Thoracic aorta (tissue), 2 donors: ENCODE measurements at regions not wholly inside any gene's neighbourhood (a gene's known extent, or its start where the extent isn't known, plus 50 kb on each side); places are given as distances from the start of the nearest gene placed in this dataset.

ENCODE experiments used
- ATAC-seq: fragments of 150-250 bp; one replicate; pipeline ENCODE4 v1.8.0; 2017; ENCODE audit warnings: low read depth; ENCODE audit not compliant: insufficient number of reproducible peaks, low FRiP score
- DNase-seq: peaks from one replicate; pipeline ENCODE4 v3.0.0-alpha.2; 2020; ENCODE audit warnings: low spot score
- H3K27ac ChIP-seq, 2 donors: fragments of 200-600 bp; sonication (generic); 1 replicate in 1 of 2; 2 replicates in 1 of 2; pipeline ENCODE4 v1.5.1; 2016; ENCODE audit warnings: mild to moderate bottlenecking in 2 of 2, moderate library complexity in 2 of 2
- H3K27me3 ChIP-seq: fragments of 200-600 bp; sonication (generic); replicated peaks from 2 replicates; pipeline ENCODE4 v1.6.0; 2016; ENCODE audit warnings: mild to moderate bottlenecking; ENCODE audit not compliant: insufficient read depth
- H3K36me3 ChIP-seq: fragments of 200-600 bp; sonication (generic); one replicate; pipeline ENCODE4 v1.5.1; 2016
- H3K4me1 ChIP-seq, 2 donors: fragments of 200-600 bp; sonication (generic); 1 replicate in 1 of 2; 2 replicates in 1 of 2; pipeline versions ENCODE4 v1.5.1 to v1.6.0; 2016; ENCODE audit warnings: low read depth in 2 of 2, mild to moderate bottlenecking in 1 of 2; ENCODE audit not compliant: control insufficient read depth in 1 of 2
- H3K4me3 ChIP-seq: fragments of 200-600 bp; sonication (generic); 2 replicates; pipeline ENCODE4 v1.5.1; 2016; ENCODE audit warnings: mild to moderate bottlenecking
- H3K9me3 ChIP-seq: fragments of 200-600 bp; sonication (generic); 2 replicates; pipeline ENCODE4 v1.5.1; 2016
- TF ChIP-seq, protein P1 (sequence below): fragments of 200-600 bp; sonication (generic); IDR thresholded peaks from one replicate; pipeline ENCODE4 v1.5.1; 2019; ENCODE audit warnings: antibody characterized with exemption

GRCh38 chr5:53277491-53277890 is 167.9 kb upstream of the MOCS2 start:
- ATAC-seq = no peak
- H3K27ac ChIP-seq = no peak overlapping the region
- no peak overlapping the region for H3K4me3 ChIP-seq
- H3K4me1 ChIP-seq = no peaks in the 10 kb centered on the region
- no peaks in the 10 kb centered on the region for H3K9me3 ChIP-seq
- H3K36me3 ChIP-seq = no peaks in the 10 kb centered on the region
- H3K27me3 ChIP-seq = no peaks in the 10 kb centered on the region
- DNase-seq = no peak
- TF ChIP-seq, protein P1, sequence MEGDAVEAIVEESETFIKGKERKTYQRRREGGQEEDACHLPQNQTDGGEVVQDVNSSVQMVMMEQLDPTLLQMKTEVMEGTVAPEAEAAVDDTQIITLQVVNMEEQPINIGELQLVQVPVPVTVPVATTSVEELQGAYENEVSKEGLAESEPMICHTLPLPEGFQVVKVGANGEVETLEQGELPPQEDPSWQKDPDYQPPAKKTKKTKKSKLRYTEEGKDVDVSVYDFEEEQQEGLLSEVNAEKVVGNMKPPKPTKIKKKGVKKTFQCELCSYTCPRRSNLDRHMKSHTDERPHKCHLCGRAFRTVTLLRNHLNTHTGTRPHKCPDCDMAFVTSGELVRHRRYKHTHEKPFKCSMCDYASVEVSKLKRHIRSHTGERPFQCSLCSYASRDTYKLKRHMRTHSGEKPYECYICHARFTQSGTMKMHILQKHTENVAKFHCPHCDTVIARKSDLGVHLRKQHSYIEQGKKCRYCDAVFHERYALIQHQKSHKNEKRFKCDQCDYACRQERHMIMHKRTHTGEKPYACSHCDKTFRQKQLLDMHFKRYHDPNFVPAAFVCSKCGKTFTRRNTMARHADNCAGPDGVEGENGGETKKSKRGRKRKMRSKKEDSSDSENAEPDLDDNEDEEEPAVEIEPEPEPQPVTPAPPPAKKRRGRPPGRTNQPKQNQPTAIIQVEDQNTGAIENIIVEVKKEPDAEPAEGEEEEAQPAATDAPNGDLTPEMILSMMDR = no peak

DNA sequence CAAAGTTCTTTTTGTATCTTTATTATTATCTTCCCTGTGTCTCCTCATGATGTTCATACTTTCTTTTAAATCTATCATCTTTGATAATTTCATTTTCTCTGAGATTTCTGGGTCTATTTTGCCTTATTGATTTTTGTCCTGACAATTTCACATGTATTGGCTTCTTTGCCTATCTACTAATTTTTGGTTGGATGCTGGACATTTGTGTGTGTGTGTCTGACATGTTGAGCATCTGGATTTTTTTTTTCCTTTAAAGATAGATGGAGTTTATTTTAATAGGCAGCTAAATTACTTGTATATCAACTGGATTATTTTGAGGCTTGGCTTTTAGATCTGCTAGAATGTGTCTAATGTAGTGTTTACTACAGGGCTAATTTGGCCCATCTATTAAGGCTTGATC is 178.0 kb upstream of the MOCS2 start:
- no peak overlapping the region for H3K27ac ChIP-seq
- ATAC-seq (no peak), DNase-seq (no peak)
- no peak overlapping the region for H3K4me3 ChIP-seq
- H3K36me3 ChIP-seq = no peaks in the 10 kb centered on the region
- TF ChIP-seq, protein P1 = no peak
- no peaks in the 10 kb centered on the region for H3K4me1 ChIP-seq
- peaks cover 8% of the 10 kb centered on the region for H3K9me3 ChIP-seq
- H3K27me3 ChIP-seq = no peaks in the 10 kb centered on the region

- no peak overlapping the region for H3K4me3 ChIP-seq
- H3K4me1 ChIP-seq = no peaks in the 10 kb centered on the region
- no peaks in the 10 kb centered on the region for H3K27me3 ChIP-seq
- H3K9me3 ChIP-seq = peaks cover 8% of the 10 kb centered on the region
- H3K36me3 ChIP-seq = no peaks in the 10 kb centered on the region
- TF ChIP-seq, protein P1 = no peak
- H3K27ac ChIP-seq = no peak overlapping the region
- no peak for ATAC-seq
- DNase-seq = no peak
These were observed 179.0 kb upstream of the MOCS2 start for GRCh38 chr5:53288511-53288910.

DNA sequence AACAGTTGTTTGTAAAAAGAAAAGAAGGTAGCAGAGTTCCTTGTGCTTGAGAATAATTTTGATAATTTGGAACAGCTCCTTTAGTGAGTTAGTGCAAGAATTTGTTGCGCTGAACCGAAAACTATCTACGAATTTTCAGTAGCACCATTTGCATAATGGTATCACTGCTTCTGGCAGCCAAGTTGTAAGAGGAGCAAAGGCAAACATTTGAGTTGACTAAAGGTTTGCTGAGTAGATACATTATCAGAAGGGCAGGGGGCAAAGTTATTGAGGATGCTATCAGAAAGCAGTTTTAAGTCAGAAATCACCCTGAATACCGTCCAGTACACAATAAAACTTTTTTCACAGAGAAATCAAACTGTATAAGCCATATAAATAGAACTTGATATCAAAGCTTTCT is 181.5 kb upstream of the MOCS2 start:
- TF ChIP-seq, protein P1 = no peak
- H3K27ac ChIP-seq = no peak overlapping the region
- H3K27me3 ChIP-seq = no peaks in the 10 kb centered on the region
- H3K36me3 ChIP-seq = no peaks in the 10 kb centered on the region
- peaks cover 8% of the 10 kb centered on the region for H3K9me3 ChIP-seq
- no peaks in the 10 kb centered on the region for H3K4me1 ChIP-seq
- H3K4me3 ChIP-seq = no peak overlapping the region
- ATAC-seq (no peak), DNase-seq (no peak)

- Histone ChIP-seq H3K4me3 (no peak overlapping the region), H3K27ac (no peak overlapping the region), H3K27me3 (no peaks in the 10 kb centered on the region), H3K9me3 (peaks cover 8% of the 10 kb centered on the region), H3K36me3 (no peaks in the 10 kb centered on the region), H3K4me1 (no peaks in the 10 kb centered on the region)
- TF ChIP-seq, protein P1 = no peak
- ATAC-seq (no peak), DNase-seq (no peak)
These were observed 182.0 kb upstream of the MOCS2 start for GRCh38 chr5:53291528-53291927.
